Activated CD8-positive, alpha-beta T cell treated with anti-CD3 and anti-CD28 coated beads for 36 hours (primary cell): ENCODE measurements at regions not wholly inside any gene's neighbourhood (a gene's known extent, or its start where the extent isn't known, plus 50 kb on each side); places are given as distances from the start of the nearest gene placed in this dataset.

Source experiments
- ATAC-seq: fragments of 200-7000 bp; cut with Tn5 transposase; one replicate; pipeline ENCODE4 v1.10.0; 2021; ENCODE audit warnings: mild to moderate bottlenecking, moderate library complexity
- CTCF ChIA-PET: fragments of 350-600 bp; sonication (Branson Sonifier 250); formaldehyde crosslinking; loops from one replicate; lab custom pipeline; 2021; ENCODE audit warnings: antibody characterized with exemption; lab: Charles Lee
- POLR2A ChIA-PET: fragments of 350-600 bp; sonication (Branson Sonifier 250); formaldehyde crosslinking; loops from one replicate; lab custom pipeline; 2021; ENCODE audit warnings: antibody characterized with exemption; lab: Charles Lee
- DNase-seq: peaks from one replicate; pipeline ENCODE4 v3.0.0-alpha.2; 2020
- H3K27ac Mint-ChIP-seq: one replicate; pipeline ENCODE4 v1.8.0; 2021; ENCODE audit warnings: mild to moderate bottlenecking, mixed read lengths
- H3K27me3 Mint-ChIP-seq: one replicate; pipeline ENCODE4 v1.8.0; 2021; ENCODE audit warnings: mixed read lengths
- H3K36me3 Mint-ChIP-seq: one replicate; pipeline ENCODE4 v1.8.0; 2021; ENCODE audit warnings: low read depth, mixed read lengths
- H3K4me1 Mint-ChIP-seq: one replicate; pipeline ENCODE4 v1.8.0; 2021; ENCODE audit warnings: low read depth, mixed read lengths
- H3K4me3 Mint-ChIP-seq: one replicate; pipeline ENCODE4 v1.8.0; 2021; ENCODE audit warnings: mild to moderate bottlenecking, moderate library complexity, mixed read lengths
- H3K9me3 Mint-ChIP-seq: one replicate; pipeline ENCODE4 v1.8.0; 2021; ENCODE audit warnings: mixed read lengths
- intact Hi-C: fragments of 100-400 bp; cut with micrococcal nuclease; formaldehyde crosslinking; loops from one replicate; pipeline ENCODE4 v1.10.0; 2022
- TF ChIP-seq, protein P1 (sequence below): fragments of 200-600 bp; IDR thresholded peaks from one replicate; pipeline ENCODE4 v1.8.0; 2022; ENCODE audit warnings: antibody characterized with exemption, mild to moderate bottlenecking

DNA sequence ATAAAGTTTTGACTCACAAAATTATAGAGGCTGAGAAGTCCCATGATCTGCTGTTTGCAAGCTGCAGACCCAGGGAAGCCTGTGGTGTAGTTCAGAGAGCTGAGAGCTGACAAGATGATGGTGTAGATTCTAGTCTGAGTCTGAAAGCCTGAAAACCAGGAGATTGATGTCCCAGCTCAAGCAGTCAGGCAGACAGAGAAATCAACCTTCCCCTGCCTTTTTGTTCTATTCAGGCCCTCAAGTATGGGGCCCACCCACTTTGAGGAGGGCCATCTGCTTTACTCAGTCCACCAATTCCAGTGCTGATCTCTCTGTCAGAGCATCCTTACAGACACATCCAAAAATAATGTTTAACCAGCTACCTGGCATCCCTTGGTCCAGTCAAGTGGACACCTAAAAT is 479.6 kb downstream of the STK39 start:
- H3K4me1 Mint-ChIP-seq: no peaks in the 10 kb centered on the region
- no peaks in the 10 kb centered on the region for H3K9me3 Mint-ChIP-seq
- ATAC-seq: no peak
- ChIA-PET POLR2A (no interaction called here), CTCF (no interaction called here)
- no peak overlapping the region for H3K4me3 Mint-ChIP-seq
- no peak overlapping the region for H3K27ac Mint-ChIP-seq
- intact Hi-C loops: no loop called here
- DNase-seq: no peak
- no peaks in the 10 kb centered on the region for H3K36me3 Mint-ChIP-seq
- TF ChIP-seq, protein P1, sequence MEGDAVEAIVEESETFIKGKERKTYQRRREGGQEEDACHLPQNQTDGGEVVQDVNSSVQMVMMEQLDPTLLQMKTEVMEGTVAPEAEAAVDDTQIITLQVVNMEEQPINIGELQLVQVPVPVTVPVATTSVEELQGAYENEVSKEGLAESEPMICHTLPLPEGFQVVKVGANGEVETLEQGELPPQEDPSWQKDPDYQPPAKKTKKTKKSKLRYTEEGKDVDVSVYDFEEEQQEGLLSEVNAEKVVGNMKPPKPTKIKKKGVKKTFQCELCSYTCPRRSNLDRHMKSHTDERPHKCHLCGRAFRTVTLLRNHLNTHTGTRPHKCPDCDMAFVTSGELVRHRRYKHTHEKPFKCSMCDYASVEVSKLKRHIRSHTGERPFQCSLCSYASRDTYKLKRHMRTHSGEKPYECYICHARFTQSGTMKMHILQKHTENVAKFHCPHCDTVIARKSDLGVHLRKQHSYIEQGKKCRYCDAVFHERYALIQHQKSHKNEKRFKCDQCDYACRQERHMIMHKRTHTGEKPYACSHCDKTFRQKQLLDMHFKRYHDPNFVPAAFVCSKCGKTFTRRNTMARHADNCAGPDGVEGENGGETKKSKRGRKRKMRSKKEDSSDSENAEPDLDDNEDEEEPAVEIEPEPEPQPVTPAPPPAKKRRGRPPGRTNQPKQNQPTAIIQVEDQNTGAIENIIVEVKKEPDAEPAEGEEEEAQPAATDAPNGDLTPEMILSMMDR: no peak
- H3K27me3 Mint-ChIP-seq: no peaks in the 10 kb centered on the region

DNA sequence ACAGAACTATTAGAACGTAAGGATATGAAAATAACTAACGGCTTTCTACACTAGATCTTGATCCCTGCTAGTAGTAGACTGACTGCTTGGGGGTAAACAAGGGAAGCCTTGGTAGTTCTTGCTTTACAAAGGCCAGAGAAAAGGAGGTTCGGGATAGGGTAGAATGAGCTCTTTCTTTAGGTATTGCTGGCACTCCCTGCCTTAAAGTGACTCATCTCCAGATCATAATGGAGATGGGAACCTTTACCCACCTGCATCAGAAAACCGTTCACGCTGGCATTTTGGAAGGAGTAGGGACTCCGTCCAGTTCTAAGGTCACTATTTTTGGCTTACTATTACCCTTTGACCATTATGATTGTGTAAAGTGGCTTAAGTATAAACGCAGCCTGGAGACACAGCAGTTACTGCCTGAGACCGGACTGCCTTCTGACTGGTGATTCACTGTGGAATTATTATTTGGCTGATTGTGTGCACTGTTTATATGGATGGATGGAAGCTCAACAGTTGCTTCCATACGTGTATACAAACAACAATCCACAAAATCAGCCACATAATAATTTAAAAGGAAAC is 482.5 kb downstream of the STK39 start:
- Mint-ChIP-seq H3K27me3 (peaks cover 2% of the 10 kb centered on the region), H3K9me3 (no peaks in the 10 kb centered on the region), H3K27ac (no peak overlapping the region), H3K4me3 (no peak overlapping the region), H3K4me1 (no peaks in the 10 kb centered on the region), H3K36me3 (no peaks in the 10 kb centered on the region)
- DNase-seq: no peak
- ChIA-PET CTCF (no interaction called here), POLR2A (no interaction called here)
- TF ChIP-seq, protein P1: no peak
- intact Hi-C loops: no loop called here
- no peak for ATAC-seq

DNA sequence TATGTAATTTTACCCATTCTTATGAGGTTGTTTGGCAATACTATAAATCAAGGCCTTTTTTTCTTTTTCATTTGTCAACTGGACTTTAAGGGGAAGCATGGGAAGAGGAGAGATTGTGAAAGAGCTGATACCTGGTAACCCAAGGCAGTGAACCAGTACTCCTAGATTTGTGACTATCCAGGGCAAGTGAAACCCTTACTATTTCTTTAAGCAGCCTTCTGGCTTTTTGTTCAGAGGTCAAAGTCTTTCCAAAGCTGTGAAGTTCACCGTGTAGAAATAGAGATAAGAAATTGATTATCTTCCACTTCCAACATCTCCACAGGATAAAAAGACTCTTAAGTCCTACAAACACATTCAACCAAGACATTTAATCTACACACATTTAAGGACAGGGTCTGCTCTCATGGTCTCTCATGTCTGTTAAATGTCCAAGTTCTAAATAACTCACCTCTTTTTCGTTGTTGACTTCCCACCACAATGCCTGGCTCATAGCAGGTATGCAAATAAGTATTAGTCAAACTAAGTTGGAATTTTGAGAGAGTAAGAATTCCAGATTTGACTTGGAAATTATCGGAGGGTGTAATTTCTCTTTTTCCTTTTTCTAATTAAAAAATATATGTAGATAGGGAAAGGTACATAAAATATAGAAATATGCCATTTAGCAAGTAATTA is 485.8 kb downstream of the STK39 start:
- ATAC-seq (no peak), DNase-seq (no peak)
- Mint-ChIP-seq H3K27ac (no peak overlapping the region), H3K27me3 (peaks cover 5% of the 10 kb centered on the region), H3K4me3 (no peak overlapping the region), H3K4me1 (no peaks in the 10 kb centered on the region), H3K9me3 (no peaks in the 10 kb centered on the region), H3K36me3 (no peaks in the 10 kb centered on the region)
- POLR2A ChIA-PET: no interaction called here
- CTCF ChIA-PET: no interaction called here
- intact Hi-C loops: no loop called here
- TF ChIP-seq, protein P1: no peak

DNA sequence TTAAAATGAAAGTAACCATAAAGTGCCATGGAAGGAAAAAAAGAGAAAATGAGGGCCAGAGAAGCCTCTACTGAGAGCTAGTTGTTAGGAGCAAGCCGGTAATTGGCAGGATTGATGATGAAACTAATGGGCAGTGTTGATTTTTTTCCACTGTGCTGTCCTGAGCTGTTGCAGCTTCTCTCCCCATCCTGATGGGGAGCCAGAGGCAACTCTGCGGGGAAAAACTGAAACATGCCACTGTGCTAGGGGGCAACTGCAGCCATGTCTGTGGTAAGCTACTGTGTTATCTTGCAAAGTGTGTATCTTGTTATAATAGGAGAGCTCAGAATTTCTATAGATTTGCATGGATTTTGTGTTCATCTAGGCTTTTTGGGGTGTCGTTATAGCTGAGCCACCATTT is 487.9 kb downstream of the STK39 start:
- H3K4me3 Mint-ChIP-seq: no peak overlapping the region
- no peak overlapping the region for H3K27ac Mint-ChIP-seq
- TF ChIP-seq, protein P1: no peak
- H3K36me3 Mint-ChIP-seq: no peaks in the 10 kb centered on the region
- ChIA-PET POLR2A (no interaction called here), CTCF (no interaction called here)
- ATAC-seq (no peak), DNase-seq (no peak)
- intact Hi-C loops: no loop called here
- H3K27me3 Mint-ChIP-seq: peaks cover 5% of the 10 kb centered on the region
- H3K9me3 Mint-ChIP-seq: no peaks in the 10 kb centered on the region
- no peaks in the 10 kb centered on the region for H3K4me1 Mint-ChIP-seq

DNA sequence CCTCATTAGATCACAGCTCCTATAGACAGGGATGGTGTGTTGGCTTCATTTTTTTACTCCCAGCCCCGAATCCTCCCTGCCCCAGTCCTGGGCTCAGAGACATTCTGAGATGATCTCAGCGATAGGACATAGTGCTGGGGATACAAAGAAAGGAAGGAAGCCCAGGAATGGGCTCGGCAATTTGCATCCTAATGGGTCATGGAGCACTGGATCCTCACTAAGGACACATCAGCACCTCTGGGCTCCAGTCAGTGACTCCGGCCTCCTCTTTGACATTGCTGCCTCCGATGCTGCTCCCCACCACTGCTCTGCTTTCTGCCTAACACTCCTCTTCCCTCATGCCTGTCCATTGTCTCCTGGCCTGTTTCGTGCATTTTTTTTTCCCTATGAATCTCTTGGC is 489.1 kb downstream of the STK39 start:
- no peaks in the 10 kb centered on the region for H3K36me3 Mint-ChIP-seq
- DNase-seq (no peak), ATAC-seq (no peak)
- intact Hi-C loops: no loop called here
- POLR2A ChIA-PET: no interaction called here
- TF ChIP-seq, protein P1: no peak
- peaks cover 5% of the 10 kb centered on the region for H3K27me3 Mint-ChIP-seq
- no peaks in the 10 kb centered on the region for H3K9me3 Mint-ChIP-seq
- no peak overlapping the region for H3K4me3 Mint-ChIP-seq
- CTCF ChIA-PET: no interaction called here
- H3K4me1 Mint-ChIP-seq: no peaks in the 10 kb centered on the region
- no peak overlapping the region for H3K27ac Mint-ChIP-seq
